ENCODE measurements at regions not wholly inside any gene's neighbourhood (a gene's known extent, or its start where the extent isn't known, plus 50 kb on each side); places are given as distances from the start of the nearest gene placed in this dataset.

GRCh38 chr14:76926521-76927251 is 100.5 kb downstream of the LRRC74A start:
- no peak for DNase-seq (ENCODE audit: low spot score)

- no peak for DNase-seq (ENCODE audit: low spot score)
Observed at GRCh38 chr14:76925097-76925441, 98.9 kb downstream of the LRRC74A start.

GRCh38 chr14:76924371-76925096 is 98.3 kb downstream of the LRRC74A start:
- no peak for DNase-seq (ENCODE audit: low spot score)

- no peak for DNase-seq (ENCODE audit: low spot score)
Observed at GRCh38 chr14:76923431-76924370, 97.5 kb downstream of the LRRC74A start.

- no peak for DNase-seq (ENCODE audit: low spot score)
Observed at GRCh38 chr14:76922584-76922983, 96.4 kb downstream of the LRRC74A start.

GRCh38 chr14:76922092-76922491 is 95.9 kb downstream of the LRRC74A start:
- no peak for DNase-seq (ENCODE audit: low spot score)

GRCh38 chr14:76921088-76921399 is 94.8 kb downstream of the LRRC74A start:
- DNase-seq (ENCODE audit: low spot score) = no peak

- no peak for DNase-seq (ENCODE audit: low spot score)
Observed at GRCh38 chr14:76920331-76921087, 94.3 kb downstream of the LRRC74A start.

- DNase-seq (ENCODE audit: low spot score) = no peak
Observed at GRCh38 chr14:76919431-76920330, 93.5 kb downstream of the LRRC74A start.
